HG03565 (cell line): ENCODE measurements at regions not wholly inside any gene's neighbourhood (a gene's known extent, or its start where the extent isn't known, plus 50 kb on each side); places are given as distances from the start of the nearest gene placed in this dataset.
"Not testable (repeated sequence)": the region's sequence is repeated elsewhere in the genome, so short reads cannot be mapped to it uniquely, and the experiment has no call there.

ENCODE experiments used
- ATAC-seq: cut with Tn5 transposase; IDR thresholded peaks from one replicate; pipeline ENCODE4 v1.9.1; 2021; ENCODE audit warnings: mild to moderate bottlenecking, moderate library complexity; ENCODE audit not compliant: unreplicated experiment

- not testable (repeated sequence) for ATAC-seq
Observed at GRCh38 chr1:104288322-104288721, 538.6 kb downstream of the AMY1C start.

- ATAC-seq = no peak
Observed at GRCh38 chr1:104291156-104291555, 541.5 kb downstream of the AMY1C start.

GRCh38 chr1:104294259-104294658, 544.6 kb downstream of the AMY1C start:
- no peak for ATAC-seq

- no peak for ATAC-seq
Observed at GRCh38 chr1:104295511-104295910, 545.8 kb downstream of the AMY1C start.

GRCh38 chr1:104309673-104310072, 560.0 kb downstream of the AMY1C start:
- ATAC-seq = no peak

GRCh38 chr1:104315823-104316222, 566.1 kb downstream of the AMY1C start:
- ATAC-seq = no peak

GRCh38 chr1:104322131-104322530, 572.4 kb downstream of the AMY1C start:
- no peak for ATAC-seq

- no peak for ATAC-seq
Observed at GRCh38 chr1:104329278-104329677, 579.6 kb downstream of the AMY1C start.

- no peak for ATAC-seq
Observed at GRCh38 chr1:104331763-104332162, 582.1 kb downstream of the AMY1C start.

GRCh38 chr1:104337927-104338326, 588.2 kb downstream of the AMY1C start:
- not testable (repeated sequence) for ATAC-seq

GRCh38 chr1:104341944-104342343, 592.2 kb downstream of the AMY1C start:
- no peak for ATAC-seq

GRCh38 chr1:104348277-104348676, 598.6 kb downstream of the AMY1C start:
- ATAC-seq = no peak

GRCh38 chr1:104353580-104353979, 603.9 kb downstream of the AMY1C start:
- ATAC-seq = no peak

- no peak for ATAC-seq
Observed at GRCh38 chr1:104358086-104358485, 608.4 kb downstream of the AMY1C start.

GRCh38 chr1:104358621-104359020, 608.9 kb downstream of the AMY1C start:
- no peak for ATAC-seq

- ATAC-seq = no peak
Observed at GRCh38 chr1:104378414-104378813, 628.7 kb downstream of the AMY1C start.

- ATAC-seq = no peak
Observed at GRCh38 chr1:104380003-104380402, 630.3 kb downstream of the AMY1C start.

- peak; percentile 35 for ATAC-seq
Observed at GRCh38 chr1:104387716-104388508, 638.2 kb downstream of the AMY1C start.

- ATAC-seq = no peak
Observed at GRCh38 chr1:104392552-104392951, 642.9 kb downstream of the AMY1C start.

- no peak for ATAC-seq
Observed at GRCh38 chr1:104402178-104402577, 652.5 kb downstream of the AMY1C start.

GRCh38 chr1:104403883-104404282, 654.2 kb downstream of the AMY1C start:
- ATAC-seq = no peak

GRCh38 chr1:104406728-104407127, 657.0 kb downstream of the AMY1C start:
- no peak for ATAC-seq

GRCh38 chr1:104408268-104408667, 658.6 kb downstream of the AMY1C start:
- no peak for ATAC-seq
